PC-3 (cell line): ENCODE measurements at regions not wholly inside any gene's neighbourhood (a gene's known extent, or its start where the extent isn't known, plus 50 kb on each side); places are given as distances from the start of the nearest gene placed in this dataset.

Experiments used
- ATAC-seq: fragments of 200-7000 bp; cut with Tn5 transposase; 2 replicates; pipeline ENCODE4 v1.9.1; 2020; ENCODE audit warnings: mild to moderate bottlenecking, moderate library complexity
- BruUV-seq: library from RNA; stranded (reverse); fragments of 400-500 nt; replicated peaks from 2 replicates; lab custom pipeline; 2021; lab: Mats Ljungman, UMichigan
- CTCF ChIA-PET: fragments of 300-600 bp; sonication (Branson Sonifier 250); formaldehyde crosslinking; loops from one replicate; lab custom pipeline; 2022; ENCODE audit warnings: antibody characterized with exemption; lab: Charles Lee
- POLR2A ChIA-PET: fragments of 300-600 bp; sonication (Branson Sonifier 250); formaldehyde crosslinking; loops from one replicate; lab custom pipeline; 2022; ENCODE audit warnings: antibody characterized with exemption; ENCODE audit not compliant: unreplicated experiment; lab: Charles Lee
- DNase-seq: peaks from one replicate; pipeline ENCODE4 v3.0.0-alpha.2; 2015
- H2AFZ ChIP-seq: fragments of 300-600 bp; sonication (generic); 2 replicates; pipeline ENCODE4 v1.6.0; 2016; ENCODE audit warnings: antibody characterized with exemption, low read length
- H3F3A ChIP-seq: fragments of 300-600 bp; sonication (generic); one replicate; pipeline ENCODE4 v1.6.0; 2017; ENCODE audit warnings: antibody characterized with exemption, low read length, control low read depth, mild to moderate bottlenecking; ENCODE audit not compliant: unreplicated experiment
- H3K27ac ChIP-seq: fragments of 300-600 bp; sonication (generic); 2 replicates; pipeline ENCODE4 v1.5.1; 2016; ENCODE audit warnings: mild to moderate bottlenecking, low read length
- H3K27me3 ChIP-seq: fragments of 300-600 bp; sonication (generic); 2 replicates; pipeline ENCODE4 v1.6.1; 2016; ENCODE audit warnings: low read length, mixed read lengths
- H3K36me3 ChIP-seq: fragments of 300-600 bp; sonication (generic); 2 replicates; pipeline ENCODE4 v1.6.1; 2016; ENCODE audit warnings: low read depth, mixed run types, low read length, mixed read lengths
- H3K4me1 ChIP-seq: fragments of 300-600 bp; sonication (generic); 2 replicates; pipeline ENCODE4 v1.5.1; 2016; ENCODE audit warnings: low read length; ENCODE audit not compliant: insufficient read depth
- H3K4me2 ChIP-seq: fragments of 300-600 bp; sonication (generic); 2 replicates; pipeline ENCODE4 v1.6.0; 2016; ENCODE audit warnings: low read length
- H3K4me3 ChIP-seq: fragments of 300-600 bp; sonication (generic); 2 replicates; pipeline ENCODE4 v1.5.1; 2016; ENCODE audit warnings: mild to moderate bottlenecking, low read length, mixed read lengths
- H3K79me2 ChIP-seq: fragments of 300-600 bp; sonication (generic); 2 replicates; pipeline ENCODE4 v1.6.1; 2017; ENCODE audit warnings: low read length, mixed read lengths
- H3K9ac ChIP-seq: fragments of 300-600 bp; sonication (generic); 2 replicates; pipeline ENCODE4 v1.6.0; 2016; ENCODE audit warnings: mild to moderate bottlenecking, low read length
- H3K9me2 ChIP-seq: fragments of 300-600 bp; sonication (generic); replicated peaks from 2 replicates; pipeline ENCODE4 v1.6.1; 2016; ENCODE audit warnings: mixed run types, low read length, mixed read lengths
- H3K9me3 ChIP-seq: fragments of 300-600 bp; sonication (generic); 2 replicates; pipeline ENCODE4 v1.6.1; 2016; ENCODE audit warnings: low read length, mixed read lengths
- H4K20me1 ChIP-seq: fragments of 300-600 bp; sonication (generic); 2 replicates; pipeline ENCODE4 v1.6.1; 2016; ENCODE audit warnings: low read length, mixed read lengths
- CTCF ChIP-seq: fragments of 300-600 bp; sonication (generic); conservative IDR thresholded peaks from 2 replicates; pipeline ENCODE4 v1.5.1; 2017; ENCODE audit warnings: antibody characterized with exemption, low read depth, mild to moderate bottlenecking, low read length
- EZH2 ChIP-seq: fragments of 300-600 bp; sonication (generic); IDR thresholded peaks from one replicate; pipeline ENCODE4 v1.6.1; 2017; ENCODE audit warnings: antibody characterized with exemption, mild to moderate bottlenecking, low read length; ENCODE audit not compliant: unreplicated experiment
- EZH2phosphoT487 ChIP-seq: fragments of 300-600 bp; sonication (generic); IDR thresholded peaks from 2 replicates; pipeline ENCODE4 v1.6.1; 2018; ENCODE audit warnings: mild to moderate bottlenecking, antibody characterized with exemption, low read length, borderline replicate concordance
- intact Hi-C: fragments of 100-400 bp; cut with micrococcal nuclease; formaldehyde crosslinking; loops from 2 replicates; pipeline ENCODE4 v1.9.0; 2023

GRCh38 chr13:61670384-61671161 is 254.9 kb upstream of the PCDH20 start:
- no peaks in the 10 kb centered on the region for H3K9me2 ChIP-seq
- no peak overlapping the region for H3K27ac ChIP-seq
- intact Hi-C loops = no loop called here
- ATAC-seq (no peak), DNase-seq (no peak)
- ChIA-PET POLR2A (no interaction called here), CTCF (no interaction called here)
- no peak overlapping the region for H2AFZ ChIP-seq
- TF ChIP-seq CTCF (no peak), EZH2phosphoT487 (no peak), EZH2 (no peak)
- no TSS peak for BruUV-seq
- H3K9ac ChIP-seq = no peak overlapping the region
- no peaks in the 10 kb centered on the region for H3K4me1 ChIP-seq
- no peaks in the 10 kb centered on the region for H3K79me2 ChIP-seq
- no peak overlapping the region for H3K4me2 ChIP-seq
- no peaks in the 10 kb centered on the region for H4K20me1 ChIP-seq
- H3K9me3 ChIP-seq = no peaks in the 10 kb centered on the region
- H3K27me3 ChIP-seq = no peaks in the 10 kb centered on the region
- H3F3A ChIP-seq = no peaks in the 10 kb centered on the region
- H3K36me3 ChIP-seq = no peaks in the 10 kb centered on the region
- H3K4me3 ChIP-seq = no peak overlapping the region

- no peaks in the 10 kb centered on the region for H3K9me2 ChIP-seq
- no peaks in the 10 kb centered on the region for H3K79me2 ChIP-seq
- H3K4me3 ChIP-seq = no peak overlapping the region
- DNase-seq = peak; percentile 61
- H3K36me3 ChIP-seq = no peaks in the 10 kb centered on the region
- H2AFZ ChIP-seq = no peak overlapping the region
- no TSS peak for BruUV-seq
- H3K27me3 ChIP-seq = no peaks in the 10 kb centered on the region
- TF ChIP-seq EZH2phosphoT487 (no peak), EZH2 (no peak)
- no peaks in the 10 kb centered on the region for H3K9me3 ChIP-seq
- no peaks in the 10 kb centered on the region for H3F3A ChIP-seq
- intact Hi-C loops = no loop called here
- ChIA-PET CTCF (no interaction called here), POLR2A (no interaction called here)
- no peak overlapping the region for H3K27ac ChIP-seq
- H3K9ac ChIP-seq = no peak overlapping the region
- H3K4me1 ChIP-seq = no peaks in the 10 kb centered on the region
- H3K4me2 ChIP-seq = no peak overlapping the region
- H4K20me1 ChIP-seq = no peaks in the 10 kb centered on the region
- peak; percentile 98 for ATAC-seq
These were observed 249.4 kb upstream of the PCDH20 start for GRCh38 chr13:61664801-61665705.

GRCh38 chr13:61654481-61654880 is 238.8 kb upstream of the PCDH20 start:
- BruUV-seq = no TSS peak
- intact Hi-C loops = no loop called here
- no peak overlapping the region for H3K9ac ChIP-seq

More at GRCh38 chr13:61654481-61654880, 238.8 kb upstream of the PCDH20 start:
- Histone ChIP-seq H3K9me3 (no peaks in the 10 kb centered on the region), H3K4me3 (no peak overlapping the region), H3K4me1 (no peaks in the 10 kb centered on the region), H2AFZ (no peak overlapping the region), H4K20me1 (no peaks in the 10 kb centered on the region), H3K27me3 (no peaks in the 10 kb centered on the region), H3K9me2 (no peaks in the 10 kb centered on the region), H3K27ac (no peak overlapping the region), H3K4me2 (no peak overlapping the region), H3K79me2 (no peaks in the 10 kb centered on the region), H3K36me3 (no peaks in the 10 kb centered on the region), H3F3A (no peaks in the 10 kb centered on the region)
- ATAC-seq (no peak), DNase-seq (no peak)
- ChIA-PET CTCF (no interaction called here), POLR2A (no interaction called here)
- TF ChIP-seq EZH2phosphoT487 = no peak
- TF ChIP-seq EZH2 = no peak
- TF ChIP-seq CTCF = no peak
